Breast epithelium (tissue), 3 donors: ENCODE measurements at regions not wholly inside any gene's neighbourhood (a gene's known extent, or its start where the extent isn't known, plus 50 kb on each side); places are given as distances from the start of the nearest gene placed in this dataset.

Source experiments
- POLR2A ChIP-seq: fragments of 450-650 bp; IDR thresholded peaks from one replicate; pipeline ENCODE4 v1.6.1; 2016; ENCODE audit warnings: antibody characterized with exemption, mild to moderate bottlenecking, moderate library complexity
- TF ChIP-seq, protein P1 (sequence below), 3 donors: fragments of 450-650 bp; IDR thresholded peaks; one replicate each; pipeline ENCODE4 v1.5.1; 2016 to 2017; ENCODE audit warnings: antibody characterized with exemption in 3 of 3, mild to moderate bottlenecking in 3 of 3, moderate library complexity in 3 of 3

DNA sequence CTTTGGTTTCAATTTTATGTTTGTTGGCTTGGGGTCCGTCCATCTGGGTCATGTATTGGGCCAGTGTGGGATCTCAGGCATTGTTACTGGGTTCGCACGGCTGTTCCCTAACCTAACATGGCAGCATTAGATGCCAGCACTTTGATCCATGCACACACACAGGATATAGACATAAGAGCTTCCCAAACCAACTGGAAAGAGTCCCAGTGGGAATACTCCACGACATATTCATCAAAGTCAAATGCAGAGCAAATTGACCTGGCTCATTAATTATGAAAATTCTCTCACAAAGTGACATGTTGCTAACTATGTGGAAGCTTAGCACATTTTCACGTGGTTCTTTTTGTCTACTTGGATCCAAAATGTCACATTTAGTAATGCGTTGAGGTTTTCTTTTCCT, 130.4 kb downstream of the SETD4 start:
- TF ChIP-seq, protein P1, sequence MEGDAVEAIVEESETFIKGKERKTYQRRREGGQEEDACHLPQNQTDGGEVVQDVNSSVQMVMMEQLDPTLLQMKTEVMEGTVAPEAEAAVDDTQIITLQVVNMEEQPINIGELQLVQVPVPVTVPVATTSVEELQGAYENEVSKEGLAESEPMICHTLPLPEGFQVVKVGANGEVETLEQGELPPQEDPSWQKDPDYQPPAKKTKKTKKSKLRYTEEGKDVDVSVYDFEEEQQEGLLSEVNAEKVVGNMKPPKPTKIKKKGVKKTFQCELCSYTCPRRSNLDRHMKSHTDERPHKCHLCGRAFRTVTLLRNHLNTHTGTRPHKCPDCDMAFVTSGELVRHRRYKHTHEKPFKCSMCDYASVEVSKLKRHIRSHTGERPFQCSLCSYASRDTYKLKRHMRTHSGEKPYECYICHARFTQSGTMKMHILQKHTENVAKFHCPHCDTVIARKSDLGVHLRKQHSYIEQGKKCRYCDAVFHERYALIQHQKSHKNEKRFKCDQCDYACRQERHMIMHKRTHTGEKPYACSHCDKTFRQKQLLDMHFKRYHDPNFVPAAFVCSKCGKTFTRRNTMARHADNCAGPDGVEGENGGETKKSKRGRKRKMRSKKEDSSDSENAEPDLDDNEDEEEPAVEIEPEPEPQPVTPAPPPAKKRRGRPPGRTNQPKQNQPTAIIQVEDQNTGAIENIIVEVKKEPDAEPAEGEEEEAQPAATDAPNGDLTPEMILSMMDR (IDR thresholded peaks at IDR 0.05) = no peak
- no peak for TF ChIP-seq POLR2A
